GM12878 (cell line): ENCODE measurements at regions not wholly inside any gene's neighbourhood (a gene's known extent, or its start where the extent isn't known, plus 50 kb on each side); places are given as distances from the start of the nearest gene placed in this dataset.

ENCODE experiments used
- ATAC-seq: fragments of 200-7000 bp; cut with Tn5 transposase; 3 replicates; pipeline ENCODE4 v1.9.1; 2020; ENCODE audit warnings: mild to moderate bottlenecking, moderate library complexity
- BruUV-seq: library from RNA; stranded (reverse); fragments of 400-500 nt; replicated peaks from 2 replicates; lab custom pipeline; 2021; lab: Mats Ljungman, UMichigan
- CTCF ChIA-PET: fragments of 300-600 bp; sonication (Branson Sonifier 250); formaldehyde crosslinking; extraction: SDS; loops from one replicate; lab custom pipeline; 2021; ENCODE audit warnings: inconsistent platforms; lab: Yijun Ruan, JAX
- POLR2A ChIA-PET: fragments of 350-600 bp; formaldehyde crosslinking; extraction: SDS; loops from one replicate; lab custom pipeline; 2021; ENCODE audit warnings: inconsistent platforms; lab: Charles Lee
- RAD21 ChIA-PET: fragments of 300-600 bp; sonication (Branson Sonifier 250); formaldehyde crosslinking; loops from one replicate; lab custom pipeline; 2023; ENCODE audit warnings: antibody characterized with exemption; ENCODE audit not compliant: unreplicated experiment; lab: Charles Lee
- SMC1A ChIA-PET: fragments of 300-600 bp; sonication (Branson Sonifier 250); formaldehyde crosslinking; loops from one replicate; lab custom pipeline; 2023; ENCODE audit not compliant: unreplicated experiment, uncharacterized antibody; lab: Charles Lee
- DNase-seq: peaks from one replicate; pipeline ENCODE4 v3.0.0-alpha.2; 2011; ENCODE audit warnings: low read depth, low spot score
- FAIRE-seq: peaks from 3 replicates; lab custom pipeline; 2011; peaks lifted over from hg19 to GRCh38; lab: Jason Lieb, UNC
- H2AFZ ChIP-seq: 2 replicates; pipeline ENCODE4 v1.6.0; 2011; ENCODE audit warnings: low read depth, low read length, control low read depth; ENCODE audit not compliant: control insufficient read depth
- H3K27ac ChIP-seq: 2 replicates; pipeline ENCODE4 v1.5.1; 2011; ENCODE audit warnings: control low read depth; ENCODE audit not compliant: control insufficient read depth, insufficient read depth
- H3K27me3 ChIP-seq, 2 experiments: replicated peaks in 1 of 2; 2 replicates each; pipeline versions ENCODE4 v1.6.0 to v1.6.1; 2011; ENCODE audit warnings: low read length in 1 of 2; ENCODE audit not compliant: control insufficient read depth in 2 of 2, insufficient read depth in 2 of 2
- H3K36me3 ChIP-seq, 2 experiments: 2 replicates each; pipeline ENCODE4 v1.5.1; 2011; ENCODE audit warnings: low read length in 1 of 2; ENCODE audit not compliant: control insufficient read depth in 2 of 2, insufficient read depth in 2 of 2
- H3K4me1 ChIP-seq: 2 replicates; pipeline ENCODE4 v1.6.1; 2011; ENCODE audit warnings: mild to moderate bottlenecking, low read length, moderate library complexity, mixed read lengths; ENCODE audit not compliant: control insufficient read depth, insufficient read depth
- H3K4me2 ChIP-seq: 2 replicates; pipeline ENCODE4 v1.6.0; 2011; ENCODE audit warnings: control low read depth; ENCODE audit not compliant: control insufficient read depth, insufficient read depth
- H3K4me3 ChIP-seq: fragments of 200-600 bp; sonication (generic); 2 replicates; pipeline ENCODE4 v1.5.1; 2016
- H3K79me2 ChIP-seq: 2 replicates; pipeline ENCODE4 v1.6.0; 2011; ENCODE audit warnings: low read length; ENCODE audit not compliant: control insufficient read depth, insufficient read depth
- H3K9ac ChIP-seq: 2 replicates; pipeline ENCODE4 v1.8.0; 2011; ENCODE audit warnings: low read length, control low read depth, mixed read lengths; ENCODE audit not compliant: control insufficient read depth, insufficient read depth
- H3K9me3 ChIP-seq: replicated peaks from 3 replicates; pipeline ENCODE4 v1.5.1; 2011; ENCODE audit warnings: mild to moderate bottlenecking, low read length; ENCODE audit not compliant: control insufficient read depth, insufficient read depth
- H4K20me1 ChIP-seq: 2 replicates; pipeline ENCODE4 v1.6.0; 2011; ENCODE audit not compliant: control insufficient read depth, insufficient read depth
- ATF7 ChIP-seq: fragments of 450-650 bp; IDR thresholded peaks from 2 replicates; pipeline ENCODE4 v1.6.1; 2016; ENCODE audit warnings: low read depth, mild to moderate bottlenecking
- CEBPB ChIP-seq, 2 experiments: fragments of 150-350 bp in 1 of 2; IDR thresholded peaks; 2 replicates each; pipeline ENCODE4 v1.6.1; 2012 to 2014; ENCODE audit warnings: low read depth in 2 of 2, low read length in 2 of 2, borderline replicate concordance in 1 of 2, inconsistent platforms in 1 of 2
- CREM ChIP-seq: IDR thresholded peaks from 2 replicates; pipeline ENCODE4 v1.6.1; 2014; ENCODE audit warnings: antibody characterized with exemption, low read depth
- EGR1 ChIP-seq, 2 experiments: IDR thresholded peaks; 1 replicate in 1 of 2; 2 replicates in 1 of 2; pipeline ENCODE4 v1.6.1; 2011 to 2012; ENCODE audit warnings: low read depth in 2 of 2, low read length in 2 of 2, borderline replicate concordance in 1 of 2, mild to moderate bottlenecking in 1 of 2, moderate library complexity in 1 of 2
- FOS ChIP-seq: IDR thresholded peaks from 3 replicates; pipeline ENCODE4 v1.6.1; 2011; ENCODE audit warnings: borderline replicate concordance; ENCODE audit not compliant: insufficient read length; ENCODE audit errors: extremely low read depth
- RBBP5 ChIP-seq: fragments of 200-600 bp; sonication (generic); conservative IDR thresholded peaks from 2 replicates; pipeline ENCODE4 v1.6.1; 2016
- SMAD5 ChIP-seq: IDR thresholded peaks from 2 replicates; pipeline ENCODE4 v1.6.1; 2016; ENCODE audit warnings: antibody characterized with exemption, low read depth
- YBX1 ChIP-seq: fragments of 450-650 bp; IDR thresholded peaks from 2 replicates; pipeline ENCODE4 v1.6.1; 2016; ENCODE audit warnings: antibody characterized with exemption
- WGBS: methylation state at CpG from one replicate; pipeline ENCODE4 v1.1.6; 2016; ENCODE audit warnings: low lambda C conversion rate; ENCODE audit not compliant: insufficient replicate concordance, insufficient coverage; ENCODE audit errors: missing lambda C conversion rate; 5-methylcytosine and 5-hydroxymethylcytosine counted together
- in situ Hi-C: fragments of 300-500 bp; cut with MboI; formaldehyde crosslinking; loops from 9 replicates; pipeline ENCODE4 v1.14.3; 2018; ENCODE audit warnings: mixed read lengths
- intact Hi-C: fragments of 100-400 bp; cut with micrococcal nuclease; formaldehyde crosslinking; loops from one replicate; pipeline ENCODE4 v1.14.2; 2022; ENCODE audit not compliant: unreplicated experiment
- TF ChIP-seq, protein P1 (sequence below): IDR thresholded peaks from 2 replicates; pipeline ENCODE4 v1.6.1; 2011; ENCODE audit warnings: low read depth, mild to moderate bottlenecking, low read length, moderate library complexity, borderline replicate concordance; ENCODE audit errors: extremely low read depth
- TF ChIP-seq, protein P2 (sequence below): IDR thresholded peaks from 2 replicates; pipeline ENCODE4 v1.6.1; 2012; ENCODE audit warnings: improper control_type of control experiment, low read depth, low read length; ENCODE audit not compliant: insufficient replicate concordance

DNA sequence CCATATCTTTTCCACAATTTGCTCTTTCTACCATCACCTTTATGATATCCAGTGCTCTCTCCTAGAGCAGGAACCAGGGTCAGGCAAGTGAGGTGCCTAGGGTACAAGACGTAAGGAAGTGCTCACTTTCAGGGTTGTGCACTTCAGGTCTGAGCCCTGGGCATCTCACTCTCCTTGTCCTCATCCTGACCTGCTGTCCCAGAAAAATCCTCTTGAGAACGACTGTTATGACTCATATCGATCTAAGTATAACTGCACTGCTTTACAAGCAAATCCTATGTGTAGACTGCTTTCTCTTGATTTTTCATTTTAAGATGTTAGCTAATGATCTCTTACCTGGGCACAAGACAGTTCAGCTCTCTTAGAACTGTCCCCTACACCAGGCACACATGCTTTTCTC lies 100.1 kb downstream of the TMEM100 start:
- no peak overlapping the region for H3K4me2 ChIP-seq
- RAD21 ChIA-PET, result no interaction called here
- no peak overlapping the region for H3K4me3 ChIP-seq
- SMC1A ChIA-PET, result interaction anchor here (1.1 kb wide), 1 partner anchor 9 kb away, joined by 3 read pairs; no protein-coding TSS in a partner anchor
- ATAC-seq (no peak), FAIRE-seq (no peak), DNase-seq (no peak)
- TF ChIP-seq CEBPB (IDR thresholded peaks at IDR 0.05; ENCODE audit: borderline replicate concordance in 1 of 2, low read depth in 2 of 2, low read length in 2 of 2) (no peak), SMAD5 (no peak), YBX1 (no peak), EGR1 (IDR thresholded peaks at IDR 0.05; ENCODE audit: borderline replicate concordance in 1 of 2, low read depth in 2 of 2, low read length in 2 of 2) (no peak), ATF7 (no peak), RBBP5 (no peak), CREM (no peak), FOS (no peak)
- TF ChIP-seq, protein P1, sequence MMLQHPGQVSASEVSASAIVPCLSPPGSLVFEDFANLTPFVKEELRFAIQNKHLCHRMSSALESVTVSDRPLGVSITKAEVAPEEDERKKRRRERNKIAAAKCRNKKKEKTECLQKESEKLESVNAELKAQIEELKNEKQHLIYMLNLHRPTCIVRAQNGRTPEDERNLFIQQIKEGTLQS, result no peak
- TF ChIP-seq, protein P2, sequence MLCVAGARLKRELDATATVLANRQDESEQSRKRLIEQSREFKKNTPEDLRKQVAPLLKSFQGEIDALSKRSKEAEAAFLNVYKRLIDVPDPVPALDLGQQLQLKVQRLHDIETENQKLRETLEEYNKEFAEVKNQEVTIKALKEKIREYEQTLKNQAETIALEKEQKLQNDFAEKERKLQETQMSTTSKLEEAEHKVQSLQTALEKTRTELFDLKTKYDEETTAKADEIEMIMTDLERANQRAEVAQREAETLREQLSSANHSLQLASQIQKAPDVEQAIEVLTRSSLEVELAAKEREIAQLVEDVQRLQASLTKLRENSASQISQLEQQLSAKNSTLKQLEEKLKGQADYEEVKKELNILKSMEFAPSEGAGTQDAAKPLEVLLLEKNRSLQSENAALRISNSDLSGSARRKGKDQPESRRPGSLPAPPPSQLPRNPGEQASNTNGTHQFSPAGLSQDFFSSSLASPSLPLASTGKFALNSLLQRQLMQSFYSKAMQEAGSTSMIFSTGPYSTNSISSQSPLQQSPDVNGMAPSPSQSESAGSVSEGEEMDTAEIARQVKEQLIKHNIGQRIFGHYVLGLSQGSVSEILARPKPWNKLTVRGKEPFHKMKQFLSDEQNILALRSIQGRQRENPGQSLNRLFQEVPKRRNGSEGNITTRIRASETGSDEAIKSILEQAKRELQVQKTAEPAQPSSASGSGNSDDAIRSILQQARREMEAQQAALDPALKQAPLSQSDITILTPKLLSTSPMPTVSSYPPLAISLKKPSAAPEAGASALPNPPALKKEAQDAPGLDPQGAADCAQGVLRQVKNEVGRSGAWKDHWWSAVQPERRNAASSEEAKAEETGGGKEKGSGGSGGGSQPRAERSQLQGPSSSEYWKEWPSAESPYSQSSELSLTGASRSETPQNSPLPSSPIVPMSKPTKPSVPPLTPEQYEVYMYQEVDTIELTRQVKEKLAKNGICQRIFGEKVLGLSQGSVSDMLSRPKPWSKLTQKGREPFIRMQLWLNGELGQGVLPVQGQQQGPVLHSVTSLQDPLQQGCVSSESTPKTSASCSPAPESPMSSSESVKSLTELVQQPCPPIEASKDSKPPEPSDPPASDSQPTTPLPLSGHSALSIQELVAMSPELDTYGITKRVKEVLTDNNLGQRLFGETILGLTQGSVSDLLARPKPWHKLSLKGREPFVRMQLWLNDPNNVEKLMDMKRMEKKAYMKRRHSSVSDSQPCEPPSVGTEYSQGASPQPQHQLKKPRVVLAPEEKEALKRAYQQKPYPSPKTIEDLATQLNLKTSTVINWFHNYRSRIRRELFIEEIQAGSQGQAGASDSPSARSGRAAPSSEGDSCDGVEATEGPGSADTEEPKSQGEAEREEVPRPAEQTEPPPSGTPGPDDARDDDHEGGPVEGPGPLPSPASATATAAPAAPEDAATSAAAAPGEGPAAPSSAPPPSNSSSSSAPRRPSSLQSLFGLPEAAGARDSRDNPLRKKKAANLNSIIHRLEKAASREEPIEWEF, result no peak
- H3K79me2 ChIP-seq, result no peaks in the 10 kb centered on the region
- POLR2A ChIA-PET, result no interaction called here
- WGBS, result 57% methylated on average over 3 of the region's 3 CpGs
- no peaks in the 10 kb centered on the region for H3K27me3 ChIP-seq
- no peaks in the 10 kb centered on the region for H3K4me1 ChIP-seq
- H3K9me3 ChIP-seq, result no peaks in the 10 kb centered on the region; the same call in 1 of the 3 replicates
- intact Hi-C loops (no loop called here), in situ Hi-C loops (no loop called here)
- BruUV-seq, result no TSS peak
- CTCF ChIA-PET, result no interaction called here
- no peaks in the 10 kb centered on the region for H3K36me3 ChIP-seq
- H2AFZ ChIP-seq, result no peak overlapping the region
- no peak overlapping the region for H3K9ac ChIP-seq
- no peak overlapping the region for H3K27ac ChIP-seq
- no peaks in the 10 kb centered on the region for H4K20me1 ChIP-seq
